DMS114 treated with DMSO at 0.1 percent for 48 hours (cell line): ENCODE measurements at regions not wholly inside any gene's neighbourhood (a gene's known extent, or its start where the extent isn't known, plus 50 kb on each side); places are given as distances from the start of the nearest gene placed in this dataset.

Source experiments
- DNase-seq: peaks from one replicate; lab custom pipeline; 2025; ENCODE audit not compliant: unreplicated experiment; lab: John Stamatoyannopoulos, UW

- no peak for DNase-seq
Measured at GRCh38 chr3:99458013-99458412, 180.4 kb upstream of the COL8A1 start.

GRCh38 chr3:99442599-99442998, 195.8 kb upstream of the COL8A1 start:
- no peak for DNase-seq

GRCh38 chr3:99439892-99440291, 198.5 kb upstream of the COL8A1 start:
- DNase-seq = no peak

- DNase-seq = no peak
Measured at GRCh38 chr3:99434190-99434589, 204.2 kb upstream of the COL8A1 start.

- DNase-seq = no peak
Measured at GRCh38 chr3:99430348-99431134, 207.9 kb upstream of the COL8A1 start.

DNA sequence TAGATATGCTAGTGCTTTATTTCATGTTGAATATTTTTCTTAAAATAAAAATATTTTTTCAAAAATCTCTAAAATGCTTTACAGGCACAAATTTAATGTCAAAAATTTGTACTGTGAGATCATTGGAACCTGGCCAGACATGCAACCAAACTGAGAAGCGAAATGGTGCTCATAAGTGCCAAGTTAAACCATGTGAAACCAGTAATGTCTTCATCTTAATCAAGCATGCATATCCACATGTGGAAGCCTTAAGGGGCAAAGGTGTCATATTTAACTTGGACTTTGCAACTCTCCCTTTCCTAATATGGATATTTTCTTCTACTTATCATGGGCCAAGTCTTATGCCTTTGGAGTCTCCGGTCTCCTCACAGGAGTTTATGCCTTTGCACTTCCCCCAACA, 208.9 kb upstream of the COL8A1 start:
- DNase-seq = no peak

DNA sequence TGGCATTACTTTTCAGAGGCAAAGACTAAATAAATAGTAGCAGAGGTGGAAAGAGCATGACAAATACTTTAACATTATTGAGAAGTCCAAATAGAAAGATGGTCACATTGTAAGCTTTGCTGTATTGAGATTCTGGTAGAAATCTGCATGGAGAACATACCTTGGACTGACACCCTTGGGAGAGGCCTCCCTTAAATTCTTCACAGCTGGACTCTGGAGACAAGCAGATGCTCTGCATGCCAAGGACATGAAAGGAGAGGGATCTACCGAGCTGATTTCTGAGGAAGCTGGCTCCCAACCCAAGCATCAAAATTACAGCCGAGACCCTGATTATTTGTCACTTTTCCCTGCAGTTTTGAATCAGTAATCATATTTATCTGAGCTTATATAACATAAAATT, 212.5 kb upstream of the COL8A1 start:
- no peak for DNase-seq

DNA sequence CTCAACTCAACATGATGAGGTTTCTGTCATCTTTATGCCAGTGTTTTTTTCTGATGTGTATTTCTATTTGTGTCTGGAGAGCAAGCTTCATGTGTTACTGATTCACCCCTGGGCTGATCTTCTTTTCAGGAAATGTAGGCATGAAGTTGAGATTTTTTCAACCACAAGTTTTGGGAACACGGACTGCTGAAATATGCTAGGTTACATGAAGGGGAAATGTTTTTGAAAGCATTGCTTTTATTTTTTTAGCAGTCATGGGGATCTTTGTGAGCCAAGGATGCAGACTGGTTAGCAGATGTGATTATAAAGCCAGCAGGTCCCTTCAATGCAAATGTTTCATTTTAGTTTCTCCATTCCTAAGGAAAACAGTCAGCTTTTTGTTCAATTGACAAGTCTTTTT, 219.3 kb upstream of the COL8A1 start:
- no peak for DNase-seq

DNA sequence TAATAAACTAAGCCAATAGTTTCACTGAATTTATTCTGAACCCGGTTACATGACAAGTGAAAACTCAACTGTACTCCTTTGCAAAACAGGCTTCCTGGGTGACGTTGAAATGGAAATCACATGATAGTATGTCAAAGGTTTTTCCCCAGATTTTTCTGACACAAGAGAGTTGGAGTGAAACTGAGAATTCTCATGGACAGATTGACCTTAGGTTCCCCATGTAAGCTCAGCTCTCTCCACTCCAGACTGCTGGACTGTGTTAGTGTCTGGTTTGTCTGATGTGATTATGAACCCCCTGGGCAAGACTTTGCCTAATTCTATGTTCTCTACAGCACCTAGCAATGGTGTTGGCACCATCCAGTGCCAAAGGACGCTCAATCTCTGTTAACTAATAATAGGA, 219.7 kb upstream of the COL8A1 start:
- DNase-seq = no peak

GRCh38 chr3:99418209-99418635, 220.2 kb upstream of the COL8A1 start:
- no peak for DNase-seq

- DNase-seq = no peak
Measured at GRCh38 chr3:99413504-99413903, 224.9 kb upstream of the COL8A1 start.

DNA sequence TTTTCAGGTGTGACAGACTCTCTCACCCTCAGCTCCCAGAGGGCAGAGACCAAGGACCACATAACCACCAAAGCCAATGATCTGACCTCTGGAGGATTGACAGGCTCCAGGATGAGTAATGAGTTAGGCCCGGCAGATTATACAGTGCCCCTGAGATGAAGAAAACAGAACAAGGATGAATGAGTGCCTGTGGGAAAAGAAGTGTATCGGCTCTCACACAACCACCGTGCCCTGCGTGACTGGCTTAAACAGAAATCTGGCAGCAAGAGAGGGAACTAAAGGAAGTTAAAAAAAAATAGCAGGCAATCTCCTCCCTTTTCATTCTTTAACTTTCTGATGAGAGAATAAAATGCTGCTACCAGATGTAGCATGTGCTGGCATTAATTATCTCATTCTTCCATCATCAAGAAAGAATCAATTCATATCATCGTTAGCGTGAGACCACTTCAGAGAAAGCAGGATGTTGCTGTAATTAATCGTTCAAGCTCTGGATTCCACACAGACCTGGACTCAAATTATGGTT, 227.5 kb upstream of the COL8A1 start:
- no peak for DNase-seq

GRCh38 chr3:99409961-99410360, 228.4 kb upstream of the COL8A1 start:
- no peak for DNase-seq

- DNase-seq = no peak
Measured at GRCh38 chr3:99407257-99407656, 231.1 kb upstream of the COL8A1 start.

DNA sequence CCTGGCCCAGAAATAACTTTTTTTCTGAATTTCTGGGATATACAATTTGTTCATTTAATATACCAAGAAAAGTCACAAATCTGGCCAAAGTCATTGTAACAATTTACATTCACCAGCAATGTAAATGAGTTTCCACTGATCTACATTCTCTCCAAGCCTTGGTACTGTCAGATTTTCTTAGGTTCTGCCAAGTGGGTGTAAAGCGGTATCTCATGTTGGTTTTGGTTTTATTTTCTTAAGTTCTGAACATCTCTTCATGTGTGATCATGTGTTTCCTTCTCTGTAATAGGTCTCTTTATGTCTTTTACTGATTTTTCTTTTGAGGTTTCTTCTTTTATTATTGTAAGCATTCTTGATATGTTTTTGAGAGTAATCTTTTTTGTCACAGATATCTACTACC, 235.6 kb upstream of the COL8A1 start:
- DNase-seq = no peak

- DNase-seq = no peak
Measured at GRCh38 chr3:99400352-99400751, 238.0 kb upstream of the COL8A1 start.

DNA sequence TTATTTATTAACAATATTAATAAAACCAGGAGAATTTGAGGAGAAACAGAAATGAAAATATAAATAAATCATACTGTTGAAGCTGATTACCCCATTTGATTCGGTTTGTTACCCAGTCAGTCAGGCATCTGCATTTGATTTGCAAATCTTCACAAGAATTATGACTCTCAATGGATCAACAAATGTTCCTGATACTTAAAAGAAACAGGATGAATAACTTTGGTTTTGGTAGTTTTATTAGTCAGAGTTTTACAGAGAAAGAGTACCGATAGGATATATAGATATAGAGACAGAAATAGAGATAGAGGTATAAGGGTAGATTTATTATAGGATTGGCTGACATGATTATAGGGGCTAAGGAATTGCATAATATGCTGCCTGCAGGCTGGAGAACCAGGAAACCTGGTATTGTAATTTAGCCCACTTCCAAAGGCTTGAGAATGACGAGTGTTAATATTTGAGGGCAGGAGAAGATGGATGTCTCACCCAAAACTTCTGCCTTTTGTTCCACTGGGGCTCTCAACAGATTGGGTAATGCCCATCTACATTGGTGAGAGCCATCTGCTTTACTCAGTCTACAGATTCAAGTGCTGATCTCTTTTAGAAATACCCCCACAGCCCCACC, 241.6 kb upstream of the COL8A1 start:
- no peak for DNase-seq

DNA sequence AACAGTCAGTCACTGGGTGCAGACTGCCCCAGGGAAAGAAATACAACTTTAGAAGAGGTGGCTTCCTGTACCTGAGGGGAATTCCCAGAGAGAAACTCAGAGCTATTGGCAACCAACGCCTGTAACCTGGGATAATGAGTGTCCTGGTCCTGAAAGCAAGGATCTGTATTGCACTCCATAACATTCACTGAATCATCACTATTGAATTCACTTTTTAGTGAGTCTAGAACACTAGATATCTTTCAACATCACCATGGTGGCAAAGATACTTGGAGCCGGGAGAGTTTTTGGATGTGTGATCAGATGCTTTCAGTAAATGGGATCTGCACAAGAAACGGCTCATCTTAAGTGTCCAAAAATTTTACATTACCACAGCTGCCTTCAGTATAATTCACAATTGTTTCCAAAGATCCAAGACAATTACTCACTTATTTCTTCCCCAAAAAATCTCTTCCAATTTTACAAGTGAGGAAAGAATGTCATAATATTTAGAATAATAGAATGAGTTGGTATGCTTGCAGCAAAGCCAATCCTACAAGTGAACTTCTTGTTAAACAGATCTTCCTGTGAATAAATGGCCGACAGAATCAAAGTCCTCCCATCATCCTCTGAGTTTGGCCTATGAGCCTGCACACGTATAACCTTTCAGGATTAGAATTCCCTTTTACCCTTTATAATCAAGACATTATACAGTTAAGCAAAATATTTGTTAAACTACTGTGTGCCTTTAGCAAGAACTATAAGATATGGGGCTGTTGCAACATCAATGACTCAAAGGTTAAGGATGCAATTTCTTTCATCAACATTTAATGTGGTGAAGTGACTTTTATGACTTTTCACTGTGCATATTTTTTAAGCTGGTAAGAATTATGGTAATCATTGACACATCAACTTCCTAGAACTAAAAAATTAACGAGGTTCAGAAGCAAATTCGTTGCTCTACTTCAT, 243.3 kb upstream of the COL8A1 start:
- no peak for DNase-seq

GRCh38 chr3:99393961-99394360, 244.4 kb upstream of the COL8A1 start:
- DNase-seq = no peak

GRCh38 chr3:99388780-99389179, 249.6 kb upstream of the COL8A1 start:
- no peak for DNase-seq

DNA sequence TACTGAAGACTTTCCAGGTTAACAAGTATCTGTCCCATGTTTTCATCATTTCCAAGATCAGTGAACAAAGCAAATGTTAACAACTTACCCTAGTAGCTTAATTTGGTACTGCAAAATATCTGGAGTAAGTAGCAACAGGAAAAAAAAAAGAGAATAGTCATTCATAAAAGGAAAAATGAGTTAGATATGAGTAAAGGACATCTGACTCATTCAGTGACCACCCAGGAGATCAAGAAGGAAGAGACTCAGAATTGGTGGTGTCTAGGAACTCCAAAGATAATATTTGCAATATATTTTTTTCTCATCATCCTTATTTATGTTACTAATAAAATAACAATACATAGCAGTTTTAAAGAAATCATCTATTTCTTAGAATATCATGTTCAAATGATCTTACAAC, 253.8 kb upstream of the COL8A1 start:
- DNase-seq = no peak
